GM10266 (cell line): ENCODE measurements at regions not wholly inside any gene's neighbourhood (a gene's known extent, or its start where the extent isn't known, plus 50 kb on each side); places are given as distances from the start of the nearest gene placed in this dataset.

ENCODE experiments used
- DNase-seq: peaks from one replicate; pipeline ENCODE4 v3.0.0; 2012; ENCODE audit errors: extremely low spot score
- CTCF ChIP-seq: IDR thresholded peaks from 2 replicates; pipeline ENCODE4 v1.5.1; 2012; ENCODE audit warnings: mild to moderate bottlenecking, low read depth; ENCODE audit not compliant: control insufficient read depth, insufficient read depth; ENCODE audit errors: missing control alignments

GRCh38 chr10:2746638-2747037 is 320.7 kb upstream of the PFKP start:
- no peak for DNase-seq
- no peak for TF ChIP-seq CTCF

- TF ChIP-seq CTCF, result no peak
- DNase-seq, result no peak
Measured at GRCh38 chr10:2745666-2746065, 321.7 kb upstream of the PFKP start.

GRCh38 chr10:2744547-2745200 is 322.7 kb upstream of the PFKP start:
- no peak for DNase-seq
- TF ChIP-seq CTCF, result no peak

DNA sequence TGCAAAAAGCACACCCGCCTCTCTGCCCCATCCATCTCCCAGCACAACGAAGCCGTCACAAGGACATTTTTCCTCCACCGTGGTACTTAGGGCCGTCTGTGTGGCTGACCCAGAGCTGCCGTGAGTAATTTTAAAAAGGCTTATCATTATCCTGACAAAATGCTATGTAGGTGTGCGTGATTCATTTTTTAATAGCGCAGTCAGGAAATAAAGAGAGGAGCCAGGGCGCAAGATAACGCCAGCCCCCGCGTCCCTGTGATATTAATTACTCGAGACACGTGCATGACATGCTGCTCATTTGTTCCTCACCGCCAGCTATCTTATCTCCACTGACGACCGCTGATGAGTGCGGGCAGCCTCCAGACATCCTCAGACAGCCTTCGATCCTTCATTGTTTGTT is 332.7 kb upstream of the PFKP start:
- no peak for TF ChIP-seq CTCF
- no peak for DNase-seq

GRCh38 chr10:2733278-2733963 is 333.9 kb upstream of the PFKP start:
- DNase-seq, result no peak
- TF ChIP-seq CTCF, result no peak

GRCh38 chr10:2731940-2732339 is 335.4 kb upstream of the PFKP start:
- no peak for DNase-seq
- no peak for TF ChIP-seq CTCF

DNA sequence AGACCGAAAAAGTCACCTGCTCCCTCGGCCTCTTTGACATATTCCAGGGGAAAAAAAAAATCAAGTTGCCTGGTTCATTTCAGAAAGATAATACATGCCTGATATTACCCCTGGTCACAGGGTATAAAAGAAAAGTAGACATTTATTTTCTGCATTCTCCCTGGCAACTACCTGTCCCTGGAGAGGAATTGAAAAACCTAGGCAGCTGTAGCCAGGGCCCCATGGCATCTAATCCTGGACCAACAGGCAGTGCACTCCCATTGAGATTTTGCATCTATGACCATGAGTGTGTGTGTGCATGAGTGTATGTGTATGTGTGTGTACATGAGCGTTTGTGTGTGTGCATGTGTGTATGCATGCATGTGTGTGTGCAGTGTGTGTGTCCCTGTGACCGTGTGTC is 338.2 kb upstream of the PFKP start:
- no peak for TF ChIP-seq CTCF
- no peak for DNase-seq
